ENCODE measurements at regions not wholly inside any gene's neighbourhood (a gene's known extent, or its start where the extent isn't known, plus 50 kb on each side); places are given as distances from the start of the nearest gene placed in this dataset.

- TF ChIP-seq EZH2 (IDR thresholded peaks at IDR 0.05; ENCODE audit: low read length) (no peak), CTCF (optimal IDR thresholded peaks at IDR 0.05 in 1 of 3, IDR thresholded peaks at IDR 0.05 in 1 of 3, conservative IDR thresholded peaks at IDR 0.05 in 1 of 3; ENCODE audit: extremely low read depth in 1 of 3, insufficient read depth in 2 of 3, low read length in 3 of 3) (no peak)
These were observed 96.1 kb upstream of the MBNL2 start for GRCh38 chr13:97125810-97126738.

Data from keratinocyte (primary cell).